Calu3 (cell line): ENCODE measurements at regions not wholly inside any gene's neighbourhood (a gene's known extent, or its start where the extent isn't known, plus 50 kb on each side); places are given as distances from the start of the nearest gene placed in this dataset.

Experiments used
- BruUV-seq: library from RNA; stranded (reverse); fragments of 400-500 nt; replicated peaks from 2 replicates; lab custom pipeline; 2021; lab: Mats Ljungman, UMichigan
- CTCF ChIA-PET: fragments of 300-600 bp; sonication (Branson Sonifier 250); formaldehyde crosslinking; loops from one replicate; lab custom pipeline; 2022; ENCODE audit warnings: antibody characterized with exemption; lab: Charles Lee
- DNase-seq: peaks from one replicate; pipeline ENCODE4 v3.0.0; 2022
- H3K27ac Mint-ChIP-seq: one replicate; pipeline ENCODE4 v1.8.0; 2022; ENCODE audit warnings: mixed read lengths; ENCODE audit not compliant: unreplicated experiment
- H3K27me3 Mint-ChIP-seq: one replicate; pipeline ENCODE4 v1.8.0; 2022; ENCODE audit warnings: mixed read lengths; ENCODE audit not compliant: unreplicated experiment
- H3K36me3 Mint-ChIP-seq: one replicate; pipeline ENCODE4 v1.8.0; 2022; ENCODE audit warnings: mild to moderate bottlenecking, moderate library complexity, mixed read lengths; ENCODE audit not compliant: insufficient read depth, unreplicated experiment
- H3K4me1 Mint-ChIP-seq: one replicate; pipeline ENCODE4 v1.8.0; 2022; ENCODE audit warnings: mild to moderate bottlenecking, low read depth, mixed read lengths; ENCODE audit not compliant: unreplicated experiment
- H3K4me3 Mint-ChIP-seq: one replicate; pipeline ENCODE4 v1.8.0; 2022; ENCODE audit warnings: mild to moderate bottlenecking, low read depth, moderate library complexity, mixed read lengths; ENCODE audit not compliant: unreplicated experiment
- H3K9me3 Mint-ChIP-seq: one replicate; pipeline ENCODE4 v1.8.0; 2022; ENCODE audit warnings: low read depth, mixed read lengths; ENCODE audit not compliant: unreplicated experiment
- intact Hi-C: fragments of 100-400 bp; cut with micrococcal nuclease; formaldehyde crosslinking; loops from one replicate; pipeline ENCODE4 v1.10.0; 2022; ENCODE audit not compliant: unreplicated experiment
- TF ChIP-seq, protein P1 (sequence below): fragments of 200-600 bp; IDR thresholded peaks from one replicate; pipeline ENCODE4 v1.8.0; 2022; ENCODE audit warnings: antibody characterized with exemption; ENCODE audit not compliant: unreplicated experiment

DNA sequence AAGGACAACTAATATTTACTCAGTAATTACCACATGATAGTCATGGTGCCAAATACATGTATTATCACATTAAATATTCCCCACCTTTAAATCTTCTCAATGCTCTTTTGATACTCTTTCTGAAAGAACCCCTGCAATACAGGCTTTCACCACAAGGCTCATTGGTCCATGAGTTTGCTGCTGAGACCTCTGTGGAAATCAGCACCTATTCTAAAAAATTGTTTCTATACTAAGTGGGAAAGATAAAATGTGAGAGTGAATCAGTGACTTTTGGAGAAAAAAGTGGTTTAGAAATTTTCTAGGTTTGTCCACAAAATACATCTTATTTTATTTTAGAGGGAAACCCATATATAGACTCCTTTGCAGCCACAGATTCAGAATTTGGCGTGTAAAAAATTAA, 257.3 kb downstream of the ZIC3 start:
- no peak for DNase-seq
- H3K9me3 Mint-ChIP-seq, result peaks cover 11% of the 10 kb centered on the region
- BruUV-seq, result no TSS peak
- no peaks in the 10 kb centered on the region for H3K36me3 Mint-ChIP-seq
- H3K4me1 Mint-ChIP-seq, result no peaks in the 10 kb centered on the region
- CTCF ChIA-PET, result no interaction called here
- no peak overlapping the region for H3K4me3 Mint-ChIP-seq
- TF ChIP-seq, protein P1, sequence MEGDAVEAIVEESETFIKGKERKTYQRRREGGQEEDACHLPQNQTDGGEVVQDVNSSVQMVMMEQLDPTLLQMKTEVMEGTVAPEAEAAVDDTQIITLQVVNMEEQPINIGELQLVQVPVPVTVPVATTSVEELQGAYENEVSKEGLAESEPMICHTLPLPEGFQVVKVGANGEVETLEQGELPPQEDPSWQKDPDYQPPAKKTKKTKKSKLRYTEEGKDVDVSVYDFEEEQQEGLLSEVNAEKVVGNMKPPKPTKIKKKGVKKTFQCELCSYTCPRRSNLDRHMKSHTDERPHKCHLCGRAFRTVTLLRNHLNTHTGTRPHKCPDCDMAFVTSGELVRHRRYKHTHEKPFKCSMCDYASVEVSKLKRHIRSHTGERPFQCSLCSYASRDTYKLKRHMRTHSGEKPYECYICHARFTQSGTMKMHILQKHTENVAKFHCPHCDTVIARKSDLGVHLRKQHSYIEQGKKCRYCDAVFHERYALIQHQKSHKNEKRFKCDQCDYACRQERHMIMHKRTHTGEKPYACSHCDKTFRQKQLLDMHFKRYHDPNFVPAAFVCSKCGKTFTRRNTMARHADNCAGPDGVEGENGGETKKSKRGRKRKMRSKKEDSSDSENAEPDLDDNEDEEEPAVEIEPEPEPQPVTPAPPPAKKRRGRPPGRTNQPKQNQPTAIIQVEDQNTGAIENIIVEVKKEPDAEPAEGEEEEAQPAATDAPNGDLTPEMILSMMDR, result no peak
- intact Hi-C loops, result no loop called here
- H3K27me3 Mint-ChIP-seq, result no peaks in the 10 kb centered on the region
- no peak overlapping the region for H3K27ac Mint-ChIP-seq

DNA sequence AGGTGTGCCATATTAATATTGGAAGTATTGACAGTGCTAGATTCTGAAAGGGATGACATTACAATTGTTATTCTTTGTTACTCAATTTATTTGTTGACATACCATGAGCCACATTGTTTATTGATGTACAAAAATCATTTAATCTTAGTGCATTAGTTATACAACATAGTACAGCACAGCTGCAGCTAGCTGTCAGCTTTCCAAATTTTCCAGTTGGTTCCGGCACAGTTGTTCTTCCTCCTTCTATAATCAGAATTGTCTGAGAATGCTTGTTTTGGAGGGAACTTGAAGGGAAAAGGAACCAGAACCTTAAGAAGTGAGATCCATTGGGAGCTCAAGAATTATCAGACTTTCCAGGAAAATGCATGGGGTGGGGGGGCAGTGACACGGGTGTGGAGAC, 281.4 kb downstream of the ZIC3 start:
- H3K4me1 Mint-ChIP-seq, result no peaks in the 10 kb centered on the region
- BruUV-seq, result no TSS peak
- DNase-seq, result no peak
- H3K4me3 Mint-ChIP-seq, result no peak overlapping the region
- no peaks in the 10 kb centered on the region for H3K36me3 Mint-ChIP-seq
- TF ChIP-seq, protein P1, result no peak
- intact Hi-C loops, result no loop called here
- H3K27me3 Mint-ChIP-seq, result no peaks in the 10 kb centered on the region
- CTCF ChIA-PET, result interaction anchor here (0.6 kb wide), 1 partner anchor 9 kb away, joined by 9 read pairs; no protein-coding TSS in a partner anchor
- H3K9me3 Mint-ChIP-seq, result peaks cover 8% of the 10 kb centered on the region
- no peak overlapping the region for H3K27ac Mint-ChIP-seq

DNA sequence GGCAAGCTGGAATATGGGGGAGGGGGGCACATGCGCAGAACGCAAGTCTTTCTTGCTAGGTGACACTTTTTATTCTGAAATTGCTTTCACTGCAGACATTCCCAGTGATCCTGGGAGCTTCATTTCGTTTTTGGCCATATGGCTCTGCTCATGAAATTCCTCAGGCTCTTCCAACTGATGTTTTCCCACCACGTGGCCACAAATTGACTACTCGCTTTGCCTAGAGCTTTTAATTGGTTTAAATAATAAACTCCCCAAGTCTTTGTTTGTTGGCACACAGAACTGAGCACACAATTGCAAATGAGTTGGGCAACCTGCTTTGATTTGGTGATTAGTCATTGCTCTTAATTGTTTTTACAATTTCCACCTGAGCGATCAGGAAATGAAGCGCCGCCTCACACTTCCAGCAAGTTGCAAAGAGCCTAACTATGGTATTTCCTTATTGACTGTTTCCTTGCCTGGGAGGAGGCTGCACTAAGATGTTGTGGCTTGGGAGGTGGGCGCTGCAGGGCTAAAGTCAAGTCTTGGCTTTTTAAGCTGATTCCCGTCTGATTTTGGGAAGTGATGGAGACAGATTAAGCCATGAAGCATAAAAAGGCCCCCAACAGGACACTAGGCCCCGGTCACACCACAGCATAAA, 282.5 kb downstream of the ZIC3 start:
- H3K36me3 Mint-ChIP-seq, result no peaks in the 10 kb centered on the region
- intact Hi-C loops, result no loop called here
- no peak overlapping the region for H3K27ac Mint-ChIP-seq
- H3K4me3 Mint-ChIP-seq, result no peak overlapping the region
- no peak for DNase-seq
- CTCF ChIA-PET, result no interaction called here
- TF ChIP-seq, protein P1, result no peak
- H3K9me3 Mint-ChIP-seq, result peaks cover 8% of the 10 kb centered on the region
- H3K27me3 Mint-ChIP-seq, result no peaks in the 10 kb centered on the region
- no peaks in the 10 kb centered on the region for H3K4me1 Mint-ChIP-seq
- BruUV-seq, result no TSS peak

DNA sequence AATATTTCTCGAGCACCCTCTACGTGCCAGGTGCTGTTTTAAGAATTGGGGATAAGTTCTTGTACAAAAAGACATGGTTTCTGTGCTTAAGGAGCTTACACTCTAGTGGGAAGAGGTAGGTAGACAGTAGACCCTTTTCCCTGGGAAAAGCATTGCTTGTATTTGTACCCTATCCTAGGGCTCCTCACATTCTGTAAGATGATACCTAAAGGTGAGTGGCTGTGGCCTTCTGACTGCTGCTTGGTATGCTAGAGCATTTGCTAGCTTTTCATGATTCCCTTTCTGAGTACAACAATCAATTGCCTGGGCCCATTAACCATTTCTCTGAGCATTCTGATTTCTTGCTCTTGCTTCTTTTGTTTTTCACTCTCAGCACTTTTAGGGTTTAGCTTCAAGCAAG, 286.6 kb downstream of the ZIC3 start:
- Mint-ChIP-seq H3K4me3 (no peak overlapping the region), H3K27ac (no peak overlapping the region), H3K9me3 (peaks cover 10% of the 10 kb centered on the region), H3K36me3 (no peaks in the 10 kb centered on the region), H3K27me3 (no peaks in the 10 kb centered on the region), H3K4me1 (no peaks in the 10 kb centered on the region)
- CTCF ChIA-PET, result no interaction called here
- intact Hi-C loops, result no loop called here
- TF ChIP-seq, protein P1, result no peak
- no TSS peak for BruUV-seq
- no peak for DNase-seq
